GM12878 (cell line): ENCODE measurements at regions not wholly inside any gene's neighbourhood (a gene's known extent, or its start where the extent isn't known, plus 50 kb on each side); places are given as distances from the start of the nearest gene placed in this dataset.
A peak's percentile ranks its signal among the peaks of the same experiment; 100 is the strongest.

Experiments used
- ATAC-seq: fragments of 200-7000 bp; cut with Tn5 transposase; 3 replicates; pipeline ENCODE4 v1.9.1; 2020; ENCODE audit warnings: mild to moderate bottlenecking, moderate library complexity
- BruUV-seq: library from RNA; stranded (reverse); fragments of 400-500 nt; replicated peaks from 2 replicates; lab custom pipeline; 2021; lab: Mats Ljungman, UMichigan
- CTCF ChIA-PET: fragments of 300-600 bp; sonication (Branson Sonifier 250); formaldehyde crosslinking; extraction: SDS; loops from one replicate; lab custom pipeline; 2021; ENCODE audit warnings: inconsistent platforms; lab: Yijun Ruan, JAX
- POLR2A ChIA-PET: fragments of 350-600 bp; formaldehyde crosslinking; extraction: SDS; loops from one replicate; lab custom pipeline; 2021; ENCODE audit warnings: inconsistent platforms; lab: Charles Lee
- RAD21 ChIA-PET: fragments of 300-600 bp; sonication (Branson Sonifier 250); formaldehyde crosslinking; loops from one replicate; lab custom pipeline; 2023; ENCODE audit warnings: antibody characterized with exemption; ENCODE audit not compliant: unreplicated experiment; lab: Charles Lee
- SMC1A ChIA-PET: fragments of 300-600 bp; sonication (Branson Sonifier 250); formaldehyde crosslinking; loops from one replicate; lab custom pipeline; 2023; ENCODE audit not compliant: unreplicated experiment, uncharacterized antibody; lab: Charles Lee
- DNase-seq: peaks from one replicate; pipeline ENCODE4 v3.0.0-alpha.2; 2011; ENCODE audit warnings: low read depth, low spot score
- FAIRE-seq: peaks from 3 replicates; lab custom pipeline; 2011; peaks lifted over from hg19 to GRCh38; lab: Jason Lieb, UNC
- H2AFZ ChIP-seq: 2 replicates; pipeline ENCODE4 v1.6.0; 2011; ENCODE audit warnings: low read depth, low read length, control low read depth; ENCODE audit not compliant: control insufficient read depth
- H3K27ac ChIP-seq: 2 replicates; pipeline ENCODE4 v1.5.1; 2011; ENCODE audit warnings: control low read depth; ENCODE audit not compliant: control insufficient read depth, insufficient read depth
- H3K27me3 ChIP-seq, 2 experiments: replicated peaks in 1 of 2; 2 replicates each; pipeline versions ENCODE4 v1.6.0 to v1.6.1; 2011; ENCODE audit warnings: low read length in 1 of 2; ENCODE audit not compliant: control insufficient read depth in 2 of 2, insufficient read depth in 2 of 2
- H3K36me3 ChIP-seq, 2 experiments: 2 replicates each; pipeline ENCODE4 v1.5.1; 2011; ENCODE audit warnings: low read length in 1 of 2; ENCODE audit not compliant: control insufficient read depth in 2 of 2, insufficient read depth in 2 of 2
- H3K4me1 ChIP-seq: 2 replicates; pipeline ENCODE4 v1.6.1; 2011; ENCODE audit warnings: mild to moderate bottlenecking, low read length, moderate library complexity, mixed read lengths; ENCODE audit not compliant: control insufficient read depth, insufficient read depth
- H3K4me2 ChIP-seq: 2 replicates; pipeline ENCODE4 v1.6.0; 2011; ENCODE audit warnings: control low read depth; ENCODE audit not compliant: control insufficient read depth, insufficient read depth
- H3K4me3 ChIP-seq: fragments of 200-600 bp; sonication (generic); 2 replicates; pipeline ENCODE4 v1.5.1; 2016
- H3K79me2 ChIP-seq: 2 replicates; pipeline ENCODE4 v1.6.0; 2011; ENCODE audit warnings: low read length; ENCODE audit not compliant: control insufficient read depth, insufficient read depth
- H3K9ac ChIP-seq: 2 replicates; pipeline ENCODE4 v1.8.0; 2011; ENCODE audit warnings: low read length, control low read depth, mixed read lengths; ENCODE audit not compliant: control insufficient read depth, insufficient read depth
- H3K9me3 ChIP-seq: replicated peaks from 3 replicates; pipeline ENCODE4 v1.5.1; 2011; ENCODE audit warnings: mild to moderate bottlenecking, low read length; ENCODE audit not compliant: control insufficient read depth, insufficient read depth
- H4K20me1 ChIP-seq: 2 replicates; pipeline ENCODE4 v1.6.0; 2011; ENCODE audit not compliant: control insufficient read depth, insufficient read depth
- CBFB ChIP-seq: IDR thresholded peaks from 2 replicates; pipeline ENCODE4 v1.6.1; 2016; ENCODE audit warnings: antibody characterized with exemption, low read depth
- CHD1 ChIP-seq: IDR thresholded peaks from 2 replicates; pipeline ENCODE4 v1.6.1; 2012; ENCODE audit warnings: low read depth, low read length, improper control_type of control experiment
- HDGF ChIP-seq: fragments of 450-650 bp; IDR thresholded peaks from 2 replicates; pipeline ENCODE4 v1.6.1; 2016; ENCODE audit warnings: antibody characterized with exemption
- MTA3 ChIP-seq: IDR thresholded peaks from 2 replicates; pipeline ENCODE4 v1.6.1; 2012; ENCODE audit warnings: low read length, inconsistent platforms, borderline replicate concordance
- NFXL1 ChIP-seq: fragments of 450-650 bp; IDR thresholded peaks from 2 replicates; pipeline ENCODE4 v1.6.1; 2017; ENCODE audit warnings: antibody characterized with exemption, mild to moderate bottlenecking, borderline replicate concordance
- PKNOX1 ChIP-seq: fragments of 450-650 bp; IDR thresholded peaks from 2 replicates; pipeline ENCODE4 v1.6.1; 2016; ENCODE audit warnings: mild to moderate bottlenecking
- POLR2A ChIP-seq: IDR thresholded peaks from 2 replicates; pipeline ENCODE4 v1.6.1; 2011; ENCODE audit warnings: low read depth, mild to moderate bottlenecking, low read length
- POLR2AphosphoS2 ChIP-seq: IDR thresholded peaks from 2 replicates; pipeline ENCODE4 v1.6.1; 2011; ENCODE audit warnings: low read depth, mild to moderate bottlenecking, low read length, improper control_type of control experiment, moderate library complexity
- SMAD5 ChIP-seq: IDR thresholded peaks from 2 replicates; pipeline ENCODE4 v1.6.1; 2016; ENCODE audit warnings: antibody characterized with exemption, low read depth
- SP1 ChIP-seq: IDR thresholded peaks from one replicate; pipeline ENCODE4 v1.6.1; 2011; ENCODE audit warnings: low read depth, low read length
- STAT3 ChIP-seq: IDR thresholded peaks from 2 replicates; pipeline ENCODE4 v1.6.1; 2011; ENCODE audit warnings: low read depth, low read length, improper control_type of control experiment
- TCF3 ChIP-seq: IDR thresholded peaks from 2 replicates; pipeline ENCODE4 v1.6.1; 2012; ENCODE audit warnings: low read depth, mild to moderate bottlenecking, low read length, borderline replicate concordance; ENCODE audit not compliant: insufficient read depth
- ZNF207 ChIP-seq: fragments of 450-650 bp; IDR thresholded peaks from 2 replicates; pipeline ENCODE4 v1.6.1; 2014; ENCODE audit warnings: antibody characterized with exemption, mild to moderate bottlenecking, borderline replicate concordance
- ZZZ3 ChIP-seq: IDR thresholded peaks from 2 replicates; pipeline ENCODE4 v1.6.1; 2011; ENCODE audit warnings: low read depth; ENCODE audit not compliant: control insufficient read depth, insufficient read length
- WGBS: methylation state at CpG from one replicate; pipeline ENCODE4 v1.1.6; 2016; ENCODE audit warnings: low lambda C conversion rate; ENCODE audit not compliant: insufficient replicate concordance, insufficient coverage; ENCODE audit errors: missing lambda C conversion rate; 5-methylcytosine and 5-hydroxymethylcytosine counted together
- in situ Hi-C: fragments of 300-500 bp; cut with MboI; formaldehyde crosslinking; loops from 9 replicates; pipeline ENCODE4 v1.14.3; 2018; ENCODE audit warnings: mixed read lengths
- intact Hi-C: fragments of 100-400 bp; cut with micrococcal nuclease; formaldehyde crosslinking; loops from one replicate; pipeline ENCODE4 v1.14.2; 2022; ENCODE audit not compliant: unreplicated experiment
- TF ChIP-seq, protein P1 (sequence below): IDR thresholded peaks from 2 replicates; pipeline ENCODE4 v1.6.1; 2011; ENCODE audit warnings: borderline replicate concordance, low read depth, mild to moderate bottlenecking, moderate library complexity, low read length; ENCODE audit not compliant: insufficient read depth, poor library complexity, severe bottlenecking

DNA sequence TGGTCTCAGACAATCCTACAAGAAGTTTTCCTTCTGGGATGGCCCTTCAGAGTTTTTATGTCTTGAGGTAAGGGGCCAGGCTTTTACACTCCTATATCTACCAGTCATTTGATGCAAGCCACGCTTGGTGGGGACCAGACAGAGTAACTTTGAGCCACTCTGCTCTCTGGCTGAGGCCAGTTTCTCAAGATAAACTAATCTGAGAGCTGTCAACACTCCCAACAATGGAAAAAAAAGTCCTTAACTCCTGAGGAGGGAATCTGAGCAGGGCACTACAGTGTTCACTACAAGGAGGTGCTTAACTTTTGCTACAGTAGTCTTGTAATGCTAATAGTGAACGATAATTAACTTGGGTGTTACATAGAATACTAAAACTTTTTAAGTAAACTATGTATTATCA, 62.7 kb downstream of the MRPS30 start (continued):
- TF ChIP-seq ZNF207 = no peak

- H3K36me3 ChIP-seq = no peaks in the 10 kb centered on the region
- peaks cover 2% of the 10 kb centered on the region; the same call in 2 of the 3 replicates for H3K9me3 ChIP-seq
- H3K79me2 ChIP-seq = no peaks in the 10 kb centered on the region
- H3K4me1 ChIP-seq = peaks cover 11% of the 10 kb centered on the region
- 58% methylated on average over 7 of the region's 7 CpGs for WGBS
- RAD21 ChIA-PET = interaction anchor here (1.0 to 2.7 kb wide), 3 partner anchors 10 to 24 kb away, joined by 3 to 10 read pairs (median 3); no protein-coding TSS in a partner anchor
- CTCF ChIA-PET = interaction anchor here (0.5 to 1.9 kb wide), 4 partner anchors 14 to 1877 kb away, joined by 3 to 5 read pairs (median 4); no protein-coding TSS in a partner anchor
- POLR2A ChIA-PET = no interaction called here
- ATAC-seq (peak; percentile 99), DNase-seq (peak; percentile 55), FAIRE-seq (peak; percentile 54)
- H3K4me3 ChIP-seq = 0 out of 2 replicates have a peak overlapping the region, but pooled peaks have one; percentile 18
- SMC1A ChIA-PET = interaction anchor here (0.9 to 2.9 kb wide), 4 partner anchors 10 to 77 kb away, joined by 3 to 15 read pairs (median 7); no protein-coding TSS in a partner anchor
- peak overlapping the region; percentile 55 for H3K9ac ChIP-seq
- H3K27ac ChIP-seq = peak overlapping the region; percentile 87
- peak overlapping the region; percentile 74 for H3K4me2 ChIP-seq
- no peaks in the 10 kb centered on the region for H4K20me1 ChIP-seq
- intact Hi-C loops = loop anchor here (2.0 to 10.0 kb wide), 3 partner anchors 56 to 919 kb away; partner anchors contain the start of gene MRPS30
- no peaks in the 10 kb centered on the region for H3K27me3 ChIP-seq
- in situ Hi-C loops = loop anchor here (10.0 kb wide), 1 partner anchor 919 kb away; no protein-coding TSS in a partner anchor
- H2AFZ ChIP-seq = peak overlapping the region; percentile 86
- BruUV-seq = TSS peak; percentile 85
- TF ChIP-seq TCF3 (no peak), PKNOX1 (no peak), NFXL1 (no peak), MTA3 (peak; percentile 86), CHD1 (no peak), POLR2AphosphoS2 (no peak), STAT3 (no peak), CBFB (no peak), HDGF (no peak), SMAD5 (no peak), POLR2A (no peak), ZZZ3 (no peak), SP1 (peak; percentile 9)
- TF ChIP-seq, protein P1, sequence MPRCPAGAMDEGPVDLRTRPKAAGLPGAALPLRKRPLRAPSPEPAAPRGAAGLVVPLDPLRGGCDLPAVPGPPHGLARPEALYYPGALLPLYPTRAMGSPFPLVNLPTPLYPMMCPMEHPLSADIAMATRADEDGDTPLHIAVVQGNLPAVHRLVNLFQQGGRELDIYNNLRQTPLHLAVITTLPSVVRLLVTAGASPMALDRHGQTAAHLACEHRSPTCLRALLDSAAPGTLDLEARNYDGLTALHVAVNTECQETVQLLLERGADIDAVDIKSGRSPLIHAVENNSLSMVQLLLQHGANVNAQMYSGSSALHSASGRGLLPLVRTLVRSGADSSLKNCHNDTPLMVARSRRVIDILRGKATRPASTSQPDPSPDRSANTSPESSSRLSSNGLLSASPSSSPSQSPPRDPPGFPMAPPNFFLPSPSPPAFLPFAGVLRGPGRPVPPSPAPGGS = no peak
Observed at GRCh38 chr5:44875661-44876605, 67.2 kb downstream of the MRPS30 start.
